ENCODE measurements at regions not wholly inside any gene's neighbourhood (a gene's known extent, or its start where the extent isn't known, plus 50 kb on each side); places are given as distances from the start of the nearest gene placed in this dataset.
A peak's percentile ranks its signal among the peaks of the same experiment; 100 is the strongest.

DNA sequence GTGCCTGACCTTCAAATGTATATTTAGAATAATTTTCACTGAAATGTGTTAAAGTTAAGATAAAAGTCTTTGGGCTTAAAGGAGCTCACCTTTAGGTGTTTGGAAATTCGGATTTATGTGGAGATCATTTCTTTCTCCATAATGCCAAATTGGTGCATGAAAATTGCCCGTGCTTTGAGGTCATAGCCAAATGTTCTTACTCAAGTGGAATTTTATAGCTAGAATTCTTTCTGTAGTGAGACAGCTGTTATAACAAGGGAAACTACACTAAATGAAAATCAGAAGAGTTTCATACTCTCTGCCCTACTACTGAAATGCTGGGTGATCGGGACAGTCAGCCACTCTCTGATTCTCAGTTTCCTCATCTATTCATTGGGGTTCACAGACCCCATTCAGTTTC lies 89.5 kb upstream of the DBX1 start:
- no peak for DNase-seq

DNA sequence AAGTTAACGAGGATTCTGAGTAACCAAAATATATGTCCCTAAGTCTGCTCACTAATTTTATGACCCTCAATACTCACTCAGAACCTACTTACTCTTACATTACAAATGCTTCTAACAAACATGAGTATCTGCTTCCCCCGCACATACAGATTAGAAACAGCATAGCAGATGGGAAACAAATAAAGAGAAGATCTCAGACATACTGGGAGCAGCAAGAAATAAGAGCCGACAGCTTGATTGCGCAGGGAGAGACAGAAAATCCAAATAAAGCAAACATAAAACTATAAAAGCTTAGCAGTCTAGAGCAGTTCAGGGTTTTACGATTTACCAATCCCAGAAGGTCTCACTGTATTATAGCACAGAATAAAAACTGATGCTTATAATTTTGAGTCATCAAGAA lies 89.1 kb upstream of the DBX1 start:
- peak; percentile 79 for DNase-seq

DNA sequence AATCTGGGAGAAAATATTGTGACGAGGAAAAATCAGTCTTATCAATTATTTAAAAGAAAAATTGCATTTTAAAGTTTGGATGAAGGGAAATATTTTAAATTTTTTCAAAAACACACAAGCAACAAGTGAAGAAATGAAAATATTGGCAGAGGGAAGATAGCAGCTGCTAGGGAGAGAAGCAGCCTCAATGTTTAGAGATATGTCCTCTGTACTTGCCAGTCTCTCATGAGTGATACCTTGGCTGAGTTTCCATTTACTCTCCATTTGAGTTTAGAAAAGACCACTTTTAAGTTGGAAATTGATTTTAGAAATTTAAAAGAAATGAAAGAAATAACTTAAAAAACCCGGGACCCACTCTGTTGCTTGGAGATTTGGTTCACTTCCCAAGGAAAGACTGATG lies 88.6 kb upstream of the DBX1 start:
- peak; percentile 8 for DNase-seq

DNA sequence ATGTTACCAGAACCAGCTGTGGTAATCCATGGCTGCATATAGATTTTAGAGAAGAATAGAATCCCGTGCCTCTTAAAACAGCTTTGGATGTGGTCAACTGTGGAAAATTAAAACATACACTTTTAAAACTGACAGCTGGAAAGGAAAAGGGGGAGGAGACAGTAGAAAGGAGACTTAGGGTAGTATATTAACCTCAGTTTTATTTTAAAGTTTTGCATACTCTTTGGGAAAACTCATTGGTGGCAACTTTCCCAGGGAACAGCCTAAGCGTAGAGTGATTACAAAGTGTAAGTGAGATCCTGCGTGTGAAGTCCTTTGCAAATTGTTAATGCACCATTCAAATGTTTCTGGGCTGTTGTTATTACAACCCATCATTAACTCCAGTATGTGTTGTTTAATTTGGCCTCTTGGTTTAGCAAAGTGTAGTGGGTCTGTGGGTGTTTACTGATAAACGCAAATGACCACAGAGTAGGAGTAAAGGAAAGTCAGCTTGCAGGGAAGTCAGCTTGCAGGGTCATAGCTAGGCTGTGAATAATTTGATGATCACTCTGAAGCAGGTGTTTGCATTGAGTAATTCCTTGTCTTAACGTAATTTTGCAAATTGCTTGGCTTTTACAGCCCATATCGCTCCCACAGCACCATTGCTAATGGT lies 88.0 kb upstream of the DBX1 start:
- no peak for DNase-seq

DNA sequence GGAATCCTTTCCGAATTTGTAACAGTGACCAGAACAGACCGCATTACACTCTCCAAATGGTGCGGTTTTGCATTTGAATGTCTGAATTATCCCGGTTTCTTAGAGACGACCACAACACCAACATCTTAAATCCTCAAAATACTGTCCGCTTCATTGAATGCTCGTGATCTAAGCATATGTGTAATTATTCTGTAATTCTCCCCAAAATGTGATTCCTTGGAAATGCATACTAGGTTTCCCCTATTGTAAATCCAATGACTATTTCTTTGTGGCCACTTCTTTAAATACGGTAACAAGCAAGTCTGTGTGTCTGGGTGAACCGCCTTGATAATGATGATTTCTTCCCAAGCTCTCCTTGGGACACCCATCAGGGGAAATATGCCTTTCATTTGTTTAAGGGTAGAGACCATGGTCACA lies 87.3 kb upstream of the DBX1 start:
- no peak for DNase-seq

DNA sequence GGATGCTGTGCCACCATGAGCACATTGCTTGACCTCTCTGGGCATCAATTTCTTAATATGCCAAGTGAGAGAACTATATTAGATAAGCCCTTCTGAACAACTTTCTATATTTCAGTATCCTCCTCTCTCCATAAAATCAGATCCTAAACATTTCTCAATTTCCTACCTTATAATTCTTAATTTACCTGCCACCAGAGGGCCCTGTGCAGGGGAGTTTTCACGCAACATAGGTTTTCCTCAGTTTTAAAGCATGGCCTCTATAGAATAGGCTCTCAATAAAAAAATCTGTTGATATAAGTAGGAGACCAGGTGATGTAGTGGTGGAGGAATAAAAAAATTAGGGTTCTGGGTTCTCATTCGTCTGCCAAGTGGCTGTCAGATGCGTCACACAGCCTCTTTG lies 83.7 kb upstream of the DBX1 start:
- no peak for DNase-seq

DNA sequence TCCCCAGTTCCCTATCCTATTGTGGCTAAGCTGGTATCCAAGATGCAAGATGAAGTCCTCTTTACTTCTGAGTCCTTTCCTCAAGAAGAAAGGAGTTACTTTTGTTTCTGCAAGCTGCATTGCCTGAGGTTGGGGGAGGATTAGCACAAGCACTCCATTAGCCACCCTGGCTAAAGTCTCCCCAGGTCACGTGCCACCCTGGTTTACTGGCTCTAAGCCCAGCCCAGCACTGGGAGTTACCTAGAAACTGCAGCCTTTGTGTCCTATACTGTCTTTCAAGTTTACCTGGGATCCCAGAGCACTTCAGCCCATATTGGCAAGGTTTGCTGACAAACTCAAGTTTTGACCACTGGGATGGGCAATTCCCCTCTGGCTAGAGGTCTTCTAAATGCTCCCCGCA lies 78.4 kb upstream of the DBX1 start:
- DNase-seq = peak; percentile 63

DNA sequence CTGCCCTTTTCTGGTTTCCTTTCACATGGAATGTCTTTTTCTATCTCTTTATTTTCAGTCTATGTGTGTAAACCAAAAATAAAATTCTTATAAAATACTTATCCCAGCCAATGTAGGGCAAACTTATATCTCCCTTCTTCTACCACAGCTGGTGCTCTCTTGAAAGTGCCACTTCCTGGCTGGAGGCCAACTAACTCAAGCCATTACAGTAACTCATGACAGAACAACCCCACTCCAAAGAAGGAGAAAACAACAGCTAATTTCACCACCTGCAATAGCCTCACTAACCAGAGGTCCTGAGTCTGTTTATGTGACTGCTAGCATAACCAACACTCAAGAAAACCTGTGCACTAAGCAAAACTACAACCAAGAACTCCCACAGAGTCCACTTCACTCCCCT lies 74.9 kb upstream of the DBX1 start:
- no peak for DNase-seq

DNA sequence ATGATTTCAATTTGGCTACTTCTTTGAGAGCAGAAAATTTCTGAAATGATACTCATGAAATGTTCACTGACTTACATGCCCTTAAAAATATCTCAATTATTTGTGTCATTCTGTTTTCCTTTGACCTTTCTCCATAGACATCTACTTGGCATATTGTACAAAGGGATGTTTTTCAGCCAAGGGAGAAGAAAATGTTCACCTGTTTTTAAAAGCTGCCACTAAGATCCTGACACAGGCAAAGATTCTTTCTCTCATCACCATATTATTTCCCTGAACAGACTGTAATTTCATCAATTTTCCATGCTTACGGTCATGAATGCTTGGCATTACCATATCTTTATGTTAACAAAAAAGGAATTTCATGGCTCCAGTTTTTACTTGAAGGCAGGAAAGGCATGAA lies 67.4 kb upstream of the DBX1 start:
- DNase-seq = no peak

DNA sequence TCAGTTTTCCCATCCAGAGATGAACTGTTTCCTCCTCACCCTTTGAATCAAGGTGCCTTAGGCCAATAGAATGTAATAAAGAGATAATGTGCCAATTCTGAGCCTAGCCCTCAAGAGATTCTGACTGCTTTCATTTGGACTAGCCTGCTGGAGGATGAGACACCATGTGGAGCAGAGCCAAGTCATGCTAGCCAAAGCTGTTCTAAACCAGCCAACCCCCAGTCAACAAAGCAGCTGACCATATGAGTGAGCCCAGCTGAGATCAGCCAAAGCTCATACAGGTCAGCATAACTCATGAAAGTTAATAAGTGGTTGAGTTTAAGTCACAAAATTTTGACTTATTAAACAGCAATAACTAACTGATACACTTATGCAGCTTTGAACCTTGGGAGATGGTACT lies 66.7 kb upstream of the DBX1 start:
- DNase-seq = no peak

DNA sequence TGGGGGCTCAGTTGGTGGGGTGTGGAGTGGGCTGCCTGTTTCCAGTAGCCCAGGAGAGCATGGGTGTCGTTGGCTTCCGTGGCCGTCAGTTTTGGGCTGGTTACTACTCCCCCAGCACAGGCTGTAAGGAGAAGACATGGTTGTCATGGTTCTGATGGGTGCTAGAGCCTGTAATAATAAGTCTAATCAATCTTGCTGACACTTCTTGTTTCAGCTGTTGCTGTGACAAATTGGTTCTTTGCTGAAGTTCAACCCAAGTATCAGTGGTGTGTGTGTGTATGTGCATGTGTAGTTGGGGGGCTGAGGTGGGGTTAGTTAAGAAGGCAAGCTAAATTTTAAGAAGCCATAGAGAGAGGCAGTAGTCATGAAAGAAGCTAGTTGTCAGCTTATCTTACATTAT lies 61.3 kb upstream of the DBX1 start:
- DNase-seq = no peak

DNA sequence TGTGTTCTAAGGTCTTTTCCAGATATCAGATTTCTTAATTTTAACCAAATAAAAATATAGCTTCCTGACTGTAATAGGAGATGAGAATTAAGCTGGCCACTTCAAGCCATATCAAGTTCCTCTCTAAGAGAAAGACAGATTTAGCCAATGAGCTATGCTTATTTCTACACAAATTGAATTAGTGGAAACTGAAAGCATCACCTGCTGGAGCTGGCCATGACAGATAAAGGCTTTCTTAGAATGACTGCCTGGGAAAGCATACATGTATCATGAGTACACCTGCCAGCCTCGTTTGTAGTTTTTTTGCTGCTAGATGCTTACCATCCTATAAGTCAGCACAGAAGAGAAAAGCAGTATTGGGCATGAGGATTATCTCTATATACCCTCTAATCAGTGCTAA lies 53.5 kb upstream of the DBX1 start:
- DNase-seq = peak; percentile 21

DNA sequence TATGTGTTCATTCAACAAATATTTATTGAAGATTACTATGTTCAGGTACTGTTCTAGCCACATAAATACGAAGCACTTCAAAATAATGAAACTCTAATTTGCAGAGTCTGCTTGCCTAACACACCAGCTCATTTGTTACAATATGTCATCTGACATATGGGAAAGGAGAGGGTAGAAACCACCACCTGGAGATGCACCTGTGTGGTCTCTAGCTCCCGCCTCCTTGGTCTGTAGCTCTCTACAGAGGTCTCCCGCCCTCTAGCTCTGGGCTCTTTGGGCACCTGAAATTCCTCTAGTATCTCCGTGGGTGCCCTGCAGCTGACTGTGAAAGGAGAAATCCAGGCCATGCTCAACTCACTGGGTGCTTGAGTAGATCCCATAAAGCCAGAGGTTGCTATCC lies 51.4 kb upstream of the DBX1 start:
- DNase-seq = no peak
